ENCODE measurements at regions not wholly inside any gene's neighbourhood (a gene's known extent, or its start where the extent isn't known, plus 50 kb on each side); places are given as distances from the start of the nearest gene placed in this dataset.

GRCh38 chr10:61567729-61568128 lies 95.0 kb upstream of the CABCOCO1 start:
- no peak for TF ChIP-seq CTCF (IDR thresholded peaks at IDR 0.05; ENCODE audit: insufficient read depth, low read depth, low read length)
- TF ChIP-seq EZH2 (IDR thresholded peaks at IDR 0.05; ENCODE audit: insufficient read depth, low read length), result no peak

All from astrocyte (in vitro differentiated cells and primary cell).